GM12878 (cell line): ENCODE measurements at regions not wholly inside any gene's neighbourhood (a gene's known extent, or its start where the extent isn't known, plus 50 kb on each side); places are given as distances from the start of the nearest gene placed in this dataset.

ENCODE experiments used
- ATAC-seq: fragments of 200-7000 bp; cut with Tn5 transposase; 3 replicates; pipeline ENCODE4 v1.9.1; 2020; ENCODE audit warnings: mild to moderate bottlenecking, moderate library complexity
- BruUV-seq: library from RNA; stranded (reverse); fragments of 400-500 nt; replicated peaks from 2 replicates; lab custom pipeline; 2021; lab: Mats Ljungman, UMichigan
- CTCF ChIA-PET: fragments of 300-600 bp; sonication (Branson Sonifier 250); formaldehyde crosslinking; extraction: SDS; loops from one replicate; lab custom pipeline; 2021; ENCODE audit warnings: inconsistent platforms; lab: Yijun Ruan, JAX
- POLR2A ChIA-PET: fragments of 350-600 bp; formaldehyde crosslinking; extraction: SDS; loops from one replicate; lab custom pipeline; 2021; ENCODE audit warnings: inconsistent platforms; lab: Charles Lee
- RAD21 ChIA-PET: fragments of 300-600 bp; sonication (Branson Sonifier 250); formaldehyde crosslinking; loops from one replicate; lab custom pipeline; 2023; ENCODE audit warnings: antibody characterized with exemption; ENCODE audit not compliant: unreplicated experiment; lab: Charles Lee
- SMC1A ChIA-PET: fragments of 300-600 bp; sonication (Branson Sonifier 250); formaldehyde crosslinking; loops from one replicate; lab custom pipeline; 2023; ENCODE audit not compliant: unreplicated experiment, uncharacterized antibody; lab: Charles Lee
- DNase-seq: peaks from one replicate; pipeline ENCODE4 v3.0.0-alpha.2; 2011; ENCODE audit warnings: low read depth, low spot score
- FAIRE-seq: peaks from 3 replicates; lab custom pipeline; 2011; peaks lifted over from hg19 to GRCh38; lab: Jason Lieb, UNC
- H2AFZ ChIP-seq: 2 replicates; pipeline ENCODE4 v1.6.0; 2011; ENCODE audit warnings: low read depth, low read length, control low read depth; ENCODE audit not compliant: control insufficient read depth
- H3K27ac ChIP-seq: 2 replicates; pipeline ENCODE4 v1.5.1; 2011; ENCODE audit warnings: control low read depth; ENCODE audit not compliant: control insufficient read depth, insufficient read depth
- H3K27me3 ChIP-seq, 2 experiments: replicated peaks in 1 of 2; 2 replicates each; pipeline versions ENCODE4 v1.6.0 to v1.6.1; 2011; ENCODE audit warnings: low read length in 1 of 2; ENCODE audit not compliant: control insufficient read depth in 2 of 2, insufficient read depth in 2 of 2
- H3K36me3 ChIP-seq, 2 experiments: 2 replicates each; pipeline ENCODE4 v1.5.1; 2011; ENCODE audit warnings: low read length in 1 of 2; ENCODE audit not compliant: control insufficient read depth in 2 of 2, insufficient read depth in 2 of 2
- H3K4me1 ChIP-seq: 2 replicates; pipeline ENCODE4 v1.6.1; 2011; ENCODE audit warnings: mild to moderate bottlenecking, low read length, moderate library complexity, mixed read lengths; ENCODE audit not compliant: control insufficient read depth, insufficient read depth
- H3K4me2 ChIP-seq: 2 replicates; pipeline ENCODE4 v1.6.0; 2011; ENCODE audit warnings: control low read depth; ENCODE audit not compliant: control insufficient read depth, insufficient read depth
- H3K4me3 ChIP-seq: fragments of 200-600 bp; sonication (generic); 2 replicates; pipeline ENCODE4 v1.5.1; 2016
- H3K79me2 ChIP-seq: 2 replicates; pipeline ENCODE4 v1.6.0; 2011; ENCODE audit warnings: low read length; ENCODE audit not compliant: control insufficient read depth, insufficient read depth
- H3K9ac ChIP-seq: 2 replicates; pipeline ENCODE4 v1.8.0; 2011; ENCODE audit warnings: low read length, control low read depth, mixed read lengths; ENCODE audit not compliant: control insufficient read depth, insufficient read depth
- H3K9me3 ChIP-seq: replicated peaks from 3 replicates; pipeline ENCODE4 v1.5.1; 2011; ENCODE audit warnings: mild to moderate bottlenecking, low read length; ENCODE audit not compliant: control insufficient read depth, insufficient read depth
- H4K20me1 ChIP-seq: 2 replicates; pipeline ENCODE4 v1.6.0; 2011; ENCODE audit not compliant: control insufficient read depth, insufficient read depth
- BCL3 ChIP-seq: IDR thresholded peaks from 2 replicates; pipeline ENCODE4 v1.6.1; 2011; ENCODE audit warnings: borderline replicate concordance, low read depth, mild to moderate bottlenecking, moderate library complexity, low read length; ENCODE audit not compliant: insufficient read depth, poor library complexity, severe bottlenecking
- FOXK2 ChIP-seq: fragments of 450-650 bp; IDR thresholded peaks from 2 replicates; pipeline ENCODE4 v1.6.1; 2017; ENCODE audit warnings: mild to moderate bottlenecking, moderate library complexity
- FOXM1 ChIP-seq: IDR thresholded peaks from 2 replicates; pipeline ENCODE4 v1.6.1; 2012; ENCODE audit warnings: low read depth, mild to moderate bottlenecking, inconsistent platforms, low read length, moderate library complexity
- HDAC6 ChIP-seq: fragments of 200-600 bp; sonication (generic); IDR thresholded peaks from one replicate; pipeline ENCODE4 v1.8.0; 2017; ENCODE audit warnings: antibody characterized with exemption; ENCODE audit not compliant: unreplicated experiment
- JUNB ChIP-seq: IDR thresholded peaks from 2 replicates; pipeline ENCODE4 v1.6.1; 2016; ENCODE audit warnings: antibody characterized with exemption, mild to moderate bottlenecking
- KDM1A ChIP-seq: fragments of 200-600 bp; sonication (generic); IDR thresholded peaks from 2 replicates; pipeline ENCODE4 v1.6.1; 2016; ENCODE audit warnings: borderline replicate concordance
- TBL1XR1 ChIP-seq: IDR thresholded peaks from 2 replicates; pipeline ENCODE4 v1.6.1; 2012; ENCODE audit warnings: low read depth, low read length, improper control_type of control experiment
- YBX1 ChIP-seq: fragments of 450-650 bp; IDR thresholded peaks from 2 replicates; pipeline ENCODE4 v1.6.1; 2016; ENCODE audit warnings: antibody characterized with exemption
- WGBS: methylation state at CpG from one replicate; pipeline ENCODE4 v1.1.6; 2016; ENCODE audit warnings: low lambda C conversion rate; ENCODE audit not compliant: insufficient replicate concordance, insufficient coverage; ENCODE audit errors: missing lambda C conversion rate; 5-methylcytosine and 5-hydroxymethylcytosine counted together
- in situ Hi-C: fragments of 300-500 bp; cut with MboI; formaldehyde crosslinking; loops from 9 replicates; pipeline ENCODE4 v1.14.3; 2018; ENCODE audit warnings: mixed read lengths
- intact Hi-C: fragments of 100-400 bp; cut with micrococcal nuclease; formaldehyde crosslinking; loops from one replicate; pipeline ENCODE4 v1.14.2; 2022; ENCODE audit not compliant: unreplicated experiment

- H3K27ac ChIP-seq = no peak overlapping the region
- no peak for DNase-seq
- H3K36me3 ChIP-seq = no peaks in the 10 kb centered on the region
- no peak overlapping the region for H2AFZ ChIP-seq
- peaks cover 1 to 2% of the 10 kb centered on the region in 2 experiments; a peak in 3 of 4 replicates for H3K27me3 ChIP-seq
- no TSS peak for BruUV-seq
- H3K4me1 ChIP-seq = no peaks in the 10 kb centered on the region
- FAIRE-seq = no peak
- ATAC-seq = no peak
- ChIA-PET SMC1A (no interaction called here), POLR2A (no interaction called here), RAD21 (no interaction called here), CTCF (interaction anchor here (9.6 kb wide), 1 partner anchor 126 kb away, joined by 83 read pairs; no protein-coding TSS in a partner anchor)
- in situ Hi-C loops = no loop called here
- WGBS = 2% methylated on average over 9 of the region's 9 CpGs
- TF ChIP-seq BCL3 = no peak
- no peak for TF ChIP-seq JUNB
- no peak for TF ChIP-seq KDM1A
- TF ChIP-seq HDAC6 = no peak
- TF ChIP-seq FOXK2 = no peak
- no peak for TF ChIP-seq TBL1XR1
- TF ChIP-seq YBX1 = no peak
- no peak for TF ChIP-seq FOXM1
- intact Hi-C loops = loop anchor here (10.0 kb wide), 1 partner anchor 51 kb away; no protein-coding TSS in a partner anchor
- H4K20me1 ChIP-seq = no peaks in the 10 kb centered on the region
- H3K79me2 ChIP-seq = no peaks in the 10 kb centered on the region
- H3K4me2 ChIP-seq = no peak overlapping the region
- H3K9ac ChIP-seq = no peak overlapping the region
- H3K4me3 ChIP-seq = no peak overlapping the region
- H3K9me3 ChIP-seq = no peaks in the 10 kb centered on the region
Observed at GRCh38 chr11:57123590-57123989, 58.2 kb upstream of the LRRC55 start.
